ENCODE measurements at regions not wholly inside any gene's neighbourhood (a gene's known extent, or its start where the extent isn't known, plus 50 kb on each side); places are given as distances from the start of the nearest gene placed in this dataset.

- H3K4me3 ChIP-seq, result no peak overlapping the region
- no peaks in the 10 kb centered on the region for H3K27me3 ChIP-seq
- no peaks in the 10 kb centered on the region for H3K9me3 ChIP-seq
- intact Hi-C loops (cut with DNase I; ENCODE audit: low total_unique reads), result no loop called here
- no peak overlapping the region for H3K27ac ChIP-seq
- WGBS, 5 donors, result 61 to 77% (median 74%) methylated on average over 2 of the region's 2 CpGs
- no peaks in the 10 kb centered on the region for H3K36me3 ChIP-seq
- TF ChIP-seq POLR2AphosphoS5 (IDR thresholded peaks at IDR 0.05) (no peak), EP300 (IDR thresholded peaks at IDR 0.05) (no peak), CTCF (IDR thresholded peaks at IDR 0.05) (no peak), POLR2A (IDR thresholded peaks at IDR 0.05) (no peak)
- no peaks in the 10 kb centered on the region for H3K4me1 ChIP-seq
- no peak for DNase-seq
Measured at GRCh38 chr1:68301471-68302001, 69.2 kb upstream of the WLS start.

GRCh38 chr1:68294367-68295066, 62.2 kb upstream of the WLS start:
- H3K9me3 ChIP-seq, result no peaks in the 10 kb centered on the region
- WGBS, 5 donors, result 78 to 85% (median 82%) methylated on average over 16 of the region's 16 CpGs
- H3K36me3 ChIP-seq, result no peaks in the 10 kb centered on the region
- H3K4me3 ChIP-seq, result no peak overlapping the region
- H3K27me3 ChIP-seq, result no peaks in the 10 kb centered on the region
- DNase-seq, result no peak
- no peak for TF ChIP-seq POLR2A (IDR thresholded peaks at IDR 0.05)
- TF ChIP-seq EP300 (IDR thresholded peaks at IDR 0.05), result no peak
- no peak for TF ChIP-seq CTCF (IDR thresholded peaks at IDR 0.05)
- no peak for TF ChIP-seq POLR2AphosphoS5 (IDR thresholded peaks at IDR 0.05)
- intact Hi-C loops (cut with DNase I; ENCODE audit: low total_unique reads), result no loop called here
- no peak overlapping the region for H3K27ac ChIP-seq
- H3K4me1 ChIP-seq, result peaks cover 0 to 18% (median 0%) of the 10 kb centered on the region in 4 donors

GRCh38 chr1:68293609-68294366, 61.5 kb upstream of the WLS start:
- DNase-seq, result peak in 1 of 2 donors; percentile 55
- Histone ChIP-seq H3K36me3 (no peaks in the 10 kb centered on the region), H3K27me3 (no peaks in the 10 kb centered on the region), H3K4me3 (no peak overlapping the region), H3K4me1 (peaks cover 0 to 18% (median 0%) of the 10 kb centered on the region in 4 donors), H3K9me3 (no peaks in the 10 kb centered on the region), H3K27ac (peak overlapping the region in 2 of 5 donors; percentile 19 to 26)
- WGBS, 5 donors, result 54 to 62% (median 59%) methylated on average over 19 of the region's 19 CpGs
- intact Hi-C loops (cut with DNase I; ENCODE audit: low total_unique reads), result no loop called here
- TF ChIP-seq POLR2A (IDR thresholded peaks at IDR 0.05), result no peak
- TF ChIP-seq EP300 (IDR thresholded peaks at IDR 0.05), result no peak
- TF ChIP-seq CTCF (IDR thresholded peaks at IDR 0.05), result no peak

- WGBS, 5 donors, result 63 to 71% (median 65%) methylated on average over 5 of the region's 5 CpGs
- no peak for DNase-seq
- Histone ChIP-seq H3K4me1 (peaks cover 0 to 18% (median 0%) of the 10 kb centered on the region in 4 donors), H3K27ac (no peak overlapping the region), H3K4me3 (no peak overlapping the region), H3K27me3 (no peaks in the 10 kb centered on the region), H3K36me3 (no peaks in the 10 kb centered on the region), H3K9me3 (no peaks in the 10 kb centered on the region)
- intact Hi-C loops (cut with DNase I; ENCODE audit: low total_unique reads), result no loop called here
- TF ChIP-seq POLR2AphosphoS5 (IDR thresholded peaks at IDR 0.05), result no peak
- TF ChIP-seq POLR2A (IDR thresholded peaks at IDR 0.05), result no peak
- no peak for TF ChIP-seq EP300 (IDR thresholded peaks at IDR 0.05)
- TF ChIP-seq CTCF (IDR thresholded peaks at IDR 0.05), result no peak
Measured at GRCh38 chr1:68293122-68293521, 60.8 kb upstream of the WLS start.
